ENCODE measurements at regions not wholly inside any gene's neighbourhood (a gene's known extent, or its start where the extent isn't known, plus 50 kb on each side); places are given as distances from the start of the nearest gene placed in this dataset.

- no peak overlapping the region for H3K4me3 ChIP-seq (ENCODE audit: low read length)
- TF ChIP-seq CTCF (conservative IDR thresholded peaks at IDR 0.05; ENCODE audit: low read depth, low read length), result no peak
- DNase-seq (ENCODE audit: low read depth), result no peak
Observed at GRCh38 chr2:139819273-139819796, 1039.1 kb upstream of the NXPH2 start.

DNA sequence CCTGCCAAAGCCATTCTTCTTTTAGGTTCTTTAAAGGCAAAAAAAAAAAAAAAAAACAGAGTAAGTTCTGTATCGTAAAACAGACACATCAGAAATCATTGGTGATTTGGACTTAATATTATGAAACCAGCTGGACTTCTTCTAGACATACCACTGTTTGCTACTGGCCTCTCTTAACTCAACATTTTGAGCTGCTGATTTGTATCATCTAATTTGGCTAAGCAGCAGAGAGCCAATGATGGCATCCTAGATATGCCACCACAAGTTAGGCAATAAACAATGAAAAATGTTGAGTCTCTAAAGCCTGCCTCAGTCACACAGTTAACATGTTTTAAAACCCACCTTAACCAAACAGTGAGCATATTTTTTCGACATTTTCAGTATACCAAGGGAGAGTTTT is 1034.3 kb upstream of the NXPH2 start:
- no peak for DNase-seq (ENCODE audit: low read depth)
- H3K4me3 ChIP-seq (ENCODE audit: low read length), result no peak overlapping the region
- no peak for TF ChIP-seq CTCF (conservative IDR thresholded peaks at IDR 0.05; ENCODE audit: low read depth, low read length)

DNA sequence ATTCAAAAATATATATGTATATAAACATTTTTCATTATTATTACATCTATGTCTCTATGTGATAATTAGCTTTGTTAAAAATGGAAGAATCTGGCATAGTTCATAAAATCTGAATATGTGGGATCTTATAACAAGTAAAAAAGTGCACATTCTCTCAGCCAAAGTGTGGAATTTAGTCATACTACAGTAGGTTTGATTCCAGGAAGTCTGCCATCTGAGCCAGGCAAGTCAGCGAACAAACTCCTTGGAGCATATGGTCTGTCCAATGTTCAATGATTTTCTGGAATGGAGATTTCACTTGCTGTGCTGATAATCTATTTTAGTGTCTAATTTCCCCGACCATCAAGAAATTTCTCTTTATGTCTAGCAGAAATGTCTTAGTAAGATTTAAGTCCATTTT is 1033.2 kb upstream of the NXPH2 start:
- no peak overlapping the region for H3K4me3 ChIP-seq (ENCODE audit: low read length)
- TF ChIP-seq CTCF (conservative IDR thresholded peaks at IDR 0.05; ENCODE audit: low read depth, low read length), result no peak
- DNase-seq (ENCODE audit: low read depth), result no peak

- no peak for DNase-seq (ENCODE audit: low read depth)
- no peak overlapping the region for H3K4me3 ChIP-seq (ENCODE audit: low read length)
Observed at GRCh38 chr2:139805441-139805840, 1025.3 kb upstream of the NXPH2 start.

GRCh38 chr2:139798391-139798790 is 1018.2 kb upstream of the NXPH2 start:
- DNase-seq (ENCODE audit: low read depth), result no peak
- no peak for TF ChIP-seq CTCF (conservative IDR thresholded peaks at IDR 0.05; ENCODE audit: low read depth, low read length)
- H3K4me3 ChIP-seq (ENCODE audit: low read length), result no peak overlapping the region

More at GRCh38 chr2:139805441-139805840, 1025.3 kb upstream of the NXPH2 start:
- no peak for TF ChIP-seq CTCF (conservative IDR thresholded peaks at IDR 0.05; ENCODE audit: low read depth, low read length)

- no peak overlapping the region for H3K4me3 ChIP-seq (ENCODE audit: low read length)
- TF ChIP-seq CTCF (conservative IDR thresholded peaks at IDR 0.05; ENCODE audit: low read depth, low read length), result peak; percentile 42
- DNase-seq (ENCODE audit: low read depth), result no peak
Observed at GRCh38 chr2:139790807-139791752, 1010.9 kb upstream of the NXPH2 start.

DNA sequence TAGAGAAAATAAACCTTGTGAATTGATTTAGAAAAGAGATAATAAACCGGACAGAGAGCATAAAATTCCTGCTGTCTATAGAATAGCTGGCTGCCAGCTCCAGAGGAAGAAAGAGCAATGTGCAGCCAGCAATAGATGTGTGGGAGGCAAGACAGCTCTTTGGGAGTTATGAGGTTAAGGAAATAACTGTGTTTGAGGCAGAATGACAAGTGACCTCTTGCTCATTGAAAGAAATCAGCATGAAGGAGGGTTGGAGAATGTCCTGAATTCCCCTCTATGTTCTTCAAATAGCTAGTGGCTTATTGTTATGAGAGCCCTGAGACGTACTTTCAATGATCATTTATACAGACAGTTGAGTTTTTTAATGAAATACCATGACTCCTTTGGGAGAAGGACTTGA is 1009.9 kb upstream of the NXPH2 start:
- no peak overlapping the region for H3K4me3 ChIP-seq (ENCODE audit: low read length)
- DNase-seq (ENCODE audit: low read depth), result no peak
- TF ChIP-seq CTCF (conservative IDR thresholded peaks at IDR 0.05; ENCODE audit: low read depth, low read length), result no peak

Measured in retinal pigment epithelial cell (primary cell).